ENCODE measurements at regions not wholly inside any gene's neighbourhood (a gene's known extent, or its start where the extent isn't known, plus 50 kb on each side); places are given as distances from the start of the nearest gene placed in this dataset.

DNA sequence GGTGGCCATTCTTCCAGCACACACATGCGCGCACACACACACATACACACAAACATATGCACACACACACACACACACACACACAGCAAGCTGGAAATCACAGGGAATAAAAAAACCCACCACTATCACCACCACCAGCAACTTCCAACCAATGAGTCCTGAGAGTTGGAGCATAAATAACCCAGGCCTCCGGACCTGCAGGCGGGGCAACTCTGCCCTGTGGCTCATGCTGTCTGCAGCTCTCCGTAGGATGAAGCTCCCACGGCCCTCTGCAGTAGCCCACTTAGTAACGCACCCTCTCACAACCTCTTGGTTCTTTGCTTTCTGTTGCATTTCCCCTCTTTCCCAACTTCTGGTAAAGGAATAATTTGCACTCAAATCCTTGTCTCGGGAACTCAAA, 275.2 kb downstream of the PREX1 start:
- WGBS, 2 donors: 58 to 65% methylated on average over 7 to 8 of the region's 8 CpGs

DNA sequence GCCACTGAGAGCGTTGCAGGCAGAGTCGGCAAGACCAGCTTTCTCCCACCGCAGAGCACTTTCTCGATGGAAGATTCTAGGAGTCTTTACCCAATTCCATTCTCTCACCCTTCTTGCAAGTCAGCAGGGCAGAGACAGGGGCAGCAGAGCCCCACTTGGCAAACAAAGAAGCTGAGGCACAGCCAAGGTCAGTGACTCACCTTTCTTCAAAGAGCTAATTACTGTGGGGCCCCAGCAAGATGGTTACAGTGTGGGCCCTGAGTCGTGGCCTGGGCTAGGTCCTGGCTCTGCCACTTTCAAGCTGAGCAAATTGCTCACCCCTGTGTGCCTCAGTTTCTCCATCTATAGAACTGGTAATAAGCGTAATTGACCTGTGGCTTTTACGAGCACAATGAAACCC, 277.0 kb downstream of the PREX1 start:
- no peak overlapping the region for H3K4me3 ChIP-seq
- H3K27ac ChIP-seq: no peak overlapping the region
- WGBS, 2 donors: 79 to 100% methylated on average over 1 to 7 of the region's 7 CpGs
- H3K27me3 ChIP-seq: peaks cover 0 to 32% (median 0%) of the 10 kb centered on the region in 4 donors
- H3K4me1 ChIP-seq: peaks cover 0 to 5% (median 0%) of the 10 kb centered on the region in 3 donors
- intact Hi-C loops (cut with DNase I): no loop called here
- no peak for TF ChIP-seq POLR2A (IDR thresholded peaks at IDR 0.05)
- TF ChIP-seq, protein P1, sequence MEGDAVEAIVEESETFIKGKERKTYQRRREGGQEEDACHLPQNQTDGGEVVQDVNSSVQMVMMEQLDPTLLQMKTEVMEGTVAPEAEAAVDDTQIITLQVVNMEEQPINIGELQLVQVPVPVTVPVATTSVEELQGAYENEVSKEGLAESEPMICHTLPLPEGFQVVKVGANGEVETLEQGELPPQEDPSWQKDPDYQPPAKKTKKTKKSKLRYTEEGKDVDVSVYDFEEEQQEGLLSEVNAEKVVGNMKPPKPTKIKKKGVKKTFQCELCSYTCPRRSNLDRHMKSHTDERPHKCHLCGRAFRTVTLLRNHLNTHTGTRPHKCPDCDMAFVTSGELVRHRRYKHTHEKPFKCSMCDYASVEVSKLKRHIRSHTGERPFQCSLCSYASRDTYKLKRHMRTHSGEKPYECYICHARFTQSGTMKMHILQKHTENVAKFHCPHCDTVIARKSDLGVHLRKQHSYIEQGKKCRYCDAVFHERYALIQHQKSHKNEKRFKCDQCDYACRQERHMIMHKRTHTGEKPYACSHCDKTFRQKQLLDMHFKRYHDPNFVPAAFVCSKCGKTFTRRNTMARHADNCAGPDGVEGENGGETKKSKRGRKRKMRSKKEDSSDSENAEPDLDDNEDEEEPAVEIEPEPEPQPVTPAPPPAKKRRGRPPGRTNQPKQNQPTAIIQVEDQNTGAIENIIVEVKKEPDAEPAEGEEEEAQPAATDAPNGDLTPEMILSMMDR (IDR thresholded peaks at IDR 0.05): no peak
- DNase-seq: no peak
- H3K9me3 ChIP-seq: no peaks in the 10 kb centered on the region
- no peaks in the 10 kb centered on the region for H3K36me3 ChIP-seq

More for the DNA sequence above, 275.2 kb downstream of the PREX1 start:
- H3K27ac ChIP-seq: no peak overlapping the region
- no peak overlapping the region for H3K4me3 ChIP-seq
- peaks cover 0 to 39% (median 0%) of the 10 kb centered on the region in 4 donors for H3K27me3 ChIP-seq
- DNase-seq: no peak
- no peaks in the 10 kb centered on the region for H3K9me3 ChIP-seq
- H3K4me1 ChIP-seq: peaks cover 0 to 5% (median 0%) of the 10 kb centered on the region in 3 donors
- TF ChIP-seq, protein P1 (IDR thresholded peaks at IDR 0.05): no peak
- no peak for TF ChIP-seq POLR2A (IDR thresholded peaks at IDR 0.05)
- intact Hi-C loops (cut with DNase I): no loop called here
- no peaks in the 10 kb centered on the region for H3K36me3 ChIP-seq

DNA sequence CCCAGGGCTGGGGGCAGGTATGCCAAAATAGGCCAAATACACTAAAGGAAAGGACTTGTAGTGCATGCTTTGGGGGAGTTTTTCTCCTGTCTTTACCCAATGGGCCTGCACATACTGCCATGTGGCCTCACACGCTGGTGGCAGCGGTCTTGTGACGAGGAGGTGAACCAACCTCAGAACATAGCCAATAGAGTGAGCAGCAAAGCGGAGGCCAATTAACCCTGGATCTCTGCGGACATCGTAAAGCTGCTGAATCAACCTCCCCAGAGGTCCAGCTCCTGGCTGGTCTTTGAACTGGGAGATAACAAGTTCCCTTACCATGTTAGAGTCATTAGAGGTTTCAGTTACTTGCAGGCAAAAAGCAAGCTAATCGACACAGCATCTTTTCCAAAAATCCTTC, 280.1 kb downstream of the PREX1 start:
- no peak overlapping the region for H3K4me3 ChIP-seq
- no peak for DNase-seq
- no peak for TF ChIP-seq POLR2A (IDR thresholded peaks at IDR 0.05)
- WGBS, 2 donors: 91 to 96% methylated on average over 5 to 7 of the region's 7 CpGs
- no peaks in the 10 kb centered on the region for H3K9me3 ChIP-seq
- no peak overlapping the region for H3K27ac ChIP-seq
- peaks cover 0 to 2% (median 0%) of the 10 kb centered on the region in 3 donors for H3K4me1 ChIP-seq
- peaks cover 0 to 49% (median 0%) of the 10 kb centered on the region in 4 donors for H3K27me3 ChIP-seq
- H3K36me3 ChIP-seq: no peaks in the 10 kb centered on the region
- intact Hi-C loops (cut with DNase I): no loop called here

- DNase-seq: no peak
- H3K4me3 ChIP-seq: no peak overlapping the region
- no peaks in the 10 kb centered on the region for H3K4me1 ChIP-seq
- H3K27ac ChIP-seq: no peak overlapping the region
- intact Hi-C loops (cut with DNase I): no loop called here
- no peaks in the 10 kb centered on the region for H3K9me3 ChIP-seq
- no peak for TF ChIP-seq POLR2A (IDR thresholded peaks at IDR 0.05)
- TF ChIP-seq, protein P1 (IDR thresholded peaks at IDR 0.05): no peak
- H3K27me3 ChIP-seq: peaks cover 0 to 73% (median 1%) of the 10 kb centered on the region in 4 donors
- H3K36me3 ChIP-seq: no peaks in the 10 kb centered on the region
- WGBS, 2 donors: 35 to 40% methylated on average over 4 to 6 of the region's 6 CpGs
These were observed 283.1 kb downstream of the PREX1 start for GRCh38 chr20:48544402-48545339.

GRCh38 chr20:48541581-48542071, 286.2 kb downstream of the PREX1 start:
- no peak overlapping the region for H3K4me3 ChIP-seq
- peaks cover 0 to 79% (median 2%) of the 10 kb centered on the region in 4 donors for H3K27me3 ChIP-seq
- 48 to 58% methylated on average over 3 to 10 of the region's 10 CpGs for WGBS, 2 donors
- intact Hi-C loops (cut with DNase I): no loop called here
- H3K9me3 ChIP-seq: no peaks in the 10 kb centered on the region
- no peak for DNase-seq
- no peaks in the 10 kb centered on the region for H3K36me3 ChIP-seq
- no peak overlapping the region for H3K27ac ChIP-seq
- TF ChIP-seq, protein P1 (IDR thresholded peaks at IDR 0.05): no peak
- TF ChIP-seq POLR2A (IDR thresholded peaks at IDR 0.05): no peak
- H3K4me1 ChIP-seq: no peaks in the 10 kb centered on the region

Measured in esophagus squamous epithelium (tissue), 5 donors.